ENCODE measurements at regions not wholly inside any gene's neighbourhood (a gene's known extent, or its start where the extent isn't known, plus 50 kb on each side); places are given as distances from the start of the nearest gene placed in this dataset.

DNA sequence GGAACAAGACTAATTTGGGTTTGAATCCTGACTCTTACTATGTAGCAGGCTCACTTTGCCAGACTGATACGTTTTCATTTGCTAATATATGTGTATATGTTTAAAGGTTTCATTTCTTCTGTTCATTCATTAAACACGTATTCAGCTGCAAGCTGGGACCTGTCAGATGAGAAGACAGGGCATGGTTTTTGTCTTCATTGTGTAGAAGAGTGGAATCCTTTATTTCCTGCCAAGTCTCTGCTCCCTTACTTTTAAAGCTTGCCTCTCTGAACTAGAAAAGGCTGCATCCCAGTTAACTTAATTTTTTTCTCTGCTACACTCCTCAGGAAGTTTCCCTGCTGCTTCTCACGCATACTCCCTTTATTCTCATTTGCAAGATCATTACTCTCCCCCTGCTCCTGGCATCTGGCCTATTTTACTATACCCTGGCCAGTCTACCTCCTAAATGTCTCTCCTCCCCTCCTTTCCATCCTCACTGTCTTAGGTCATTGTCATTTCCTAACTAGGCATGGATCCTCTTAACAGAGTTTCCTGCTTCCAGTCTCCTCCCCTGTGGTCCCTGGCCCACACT lies 141.0 kb upstream of the TMTC4 start:
- FAIRE-seq: no peak
- H3K27me3 ChIP-seq: no peaks in the 10 kb centered on the region
- H3K4me3 ChIP-seq: no peak overlapping the region
- H3K36me3 ChIP-seq: no peaks in the 10 kb centered on the region
- no peak for ATAC-seq
- WGBS, 2 donors: 69 to 71% methylated on average over 3 of the region's 3 CpGs
- TF ChIP-seq, protein P1, sequence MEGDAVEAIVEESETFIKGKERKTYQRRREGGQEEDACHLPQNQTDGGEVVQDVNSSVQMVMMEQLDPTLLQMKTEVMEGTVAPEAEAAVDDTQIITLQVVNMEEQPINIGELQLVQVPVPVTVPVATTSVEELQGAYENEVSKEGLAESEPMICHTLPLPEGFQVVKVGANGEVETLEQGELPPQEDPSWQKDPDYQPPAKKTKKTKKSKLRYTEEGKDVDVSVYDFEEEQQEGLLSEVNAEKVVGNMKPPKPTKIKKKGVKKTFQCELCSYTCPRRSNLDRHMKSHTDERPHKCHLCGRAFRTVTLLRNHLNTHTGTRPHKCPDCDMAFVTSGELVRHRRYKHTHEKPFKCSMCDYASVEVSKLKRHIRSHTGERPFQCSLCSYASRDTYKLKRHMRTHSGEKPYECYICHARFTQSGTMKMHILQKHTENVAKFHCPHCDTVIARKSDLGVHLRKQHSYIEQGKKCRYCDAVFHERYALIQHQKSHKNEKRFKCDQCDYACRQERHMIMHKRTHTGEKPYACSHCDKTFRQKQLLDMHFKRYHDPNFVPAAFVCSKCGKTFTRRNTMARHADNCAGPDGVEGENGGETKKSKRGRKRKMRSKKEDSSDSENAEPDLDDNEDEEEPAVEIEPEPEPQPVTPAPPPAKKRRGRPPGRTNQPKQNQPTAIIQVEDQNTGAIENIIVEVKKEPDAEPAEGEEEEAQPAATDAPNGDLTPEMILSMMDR (IDR thresholded peaks at IDR 0.05): no peak
- no peak for DNase-seq
- no peaks in the 10 kb centered on the region for H3K9me3 ChIP-seq
- H3K27ac ChIP-seq: no peak overlapping the region
- no peaks in the 10 kb centered on the region for H3K4me1 ChIP-seq
- intact Hi-C loops (cut with DNase I): no loop called here

DNA sequence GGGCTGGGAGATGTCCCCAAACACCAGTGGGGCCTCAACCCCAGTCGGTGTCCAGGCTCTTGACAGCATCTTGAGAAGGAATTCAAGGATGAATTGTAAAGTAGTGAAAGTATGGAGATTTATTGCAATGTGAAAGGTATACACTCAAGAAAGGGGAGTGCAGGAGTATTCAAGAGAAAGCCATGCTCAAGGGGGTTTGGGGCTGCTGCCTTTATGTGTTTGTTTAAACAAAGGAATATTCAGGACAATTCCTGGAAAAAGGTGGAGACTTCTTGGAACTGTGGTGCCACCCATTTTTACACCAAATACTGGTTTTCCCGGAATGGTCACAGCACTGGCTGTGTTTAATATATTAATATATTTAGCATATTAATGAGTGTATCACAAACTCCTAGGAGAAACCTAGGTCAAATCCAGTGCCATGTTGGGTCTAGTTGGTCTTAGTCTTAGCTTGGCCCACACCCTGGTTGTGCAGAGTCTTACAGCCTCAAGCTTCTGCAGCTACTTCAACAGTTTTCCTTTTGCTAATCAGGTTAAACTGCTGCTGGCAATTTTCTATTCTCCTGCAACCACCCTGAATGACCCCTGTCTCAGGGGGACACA lies 138.5 kb upstream of the TMTC4 start:
- 74 to 81% methylated on average over 2 of the region's 2 CpGs for WGBS, 2 donors
- Histone ChIP-seq H3K4me1 (no peaks in the 10 kb centered on the region), H3K36me3 (no peaks in the 10 kb centered on the region), H3K9me3 (no peaks in the 10 kb centered on the region), H3K27me3 (no peaks in the 10 kb centered on the region), H3K27ac (no peak overlapping the region), H3K4me3 (no peak overlapping the region)
- ATAC-seq: no peak
- DNase-seq: no peak
- TF ChIP-seq, protein P1 (IDR thresholded peaks at IDR 0.05): no peak
- intact Hi-C loops (cut with DNase I): no loop called here
- FAIRE-seq: no peak

DNA sequence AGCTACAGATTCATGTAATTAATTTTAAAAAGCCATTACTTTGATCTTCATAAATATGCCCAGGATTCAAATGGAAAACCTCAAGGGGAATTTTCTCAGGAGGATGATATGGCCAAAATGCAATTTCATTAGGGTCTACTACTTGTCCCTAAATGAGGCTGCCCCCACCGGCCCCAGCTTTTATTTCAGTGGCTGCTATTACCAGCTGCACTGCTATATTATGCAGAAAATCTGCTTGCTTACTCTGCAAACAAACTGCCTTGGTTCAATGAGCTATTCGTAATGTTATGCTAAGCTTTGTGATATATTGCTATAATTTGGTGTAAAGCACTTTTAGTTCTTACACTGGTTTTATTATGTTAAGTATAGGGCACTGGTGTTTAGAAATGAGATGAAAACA lies 137.3 kb upstream of the TMTC4 start:
- H3K4me3 ChIP-seq: no peak overlapping the region

DNA sequence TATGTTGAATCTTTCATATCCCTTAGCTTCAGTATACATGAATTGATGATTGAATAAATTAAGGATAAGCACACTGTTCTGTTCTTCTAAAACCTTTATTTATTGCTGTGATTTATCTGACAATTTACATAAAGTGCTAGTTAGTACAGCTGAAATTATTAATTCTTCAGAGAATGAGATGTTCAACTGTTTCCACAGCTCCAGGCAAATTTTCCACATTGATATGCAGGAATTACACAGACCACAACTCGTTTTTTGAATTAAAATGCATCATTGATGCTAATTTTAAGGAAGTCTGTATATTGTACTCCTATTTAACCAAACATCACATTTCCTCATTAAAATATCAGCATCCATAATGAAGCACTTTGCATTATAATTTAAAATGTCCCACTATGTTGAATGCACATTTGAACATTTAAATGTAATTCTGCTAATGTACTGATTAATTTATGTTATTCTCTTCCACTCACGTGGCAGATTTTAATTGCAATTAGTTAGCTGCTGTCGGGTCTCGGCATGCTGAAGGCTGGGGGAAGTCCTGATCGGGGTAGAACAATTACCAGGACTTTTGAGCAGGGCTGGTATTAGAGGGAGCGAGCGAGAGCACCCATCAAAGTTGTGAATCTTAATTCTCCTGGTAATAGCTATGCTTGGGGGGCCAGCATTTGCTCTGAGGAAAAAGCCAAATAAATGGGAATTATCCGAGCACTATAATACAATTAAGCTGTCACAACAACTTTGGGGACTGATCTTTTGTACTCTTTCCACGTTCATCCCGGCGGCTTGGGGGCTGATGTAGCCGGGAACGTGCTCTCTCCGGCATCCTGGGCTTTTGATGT lies 136.7 kb upstream of the TMTC4 start:
- Histone ChIP-seq H3K36me3 (no peaks in the 10 kb centered on the region), H3K4me3 (no peak overlapping the region), H3K9me3 (no peaks in the 10 kb centered on the region), H3K27me3 (no peaks in the 10 kb centered on the region), H3K27ac (no peak overlapping the region), H3K4me1 (no peaks in the 10 kb centered on the region)
- no peak for ATAC-seq
- intact Hi-C loops (cut with DNase I): no loop called here
- FAIRE-seq: no peak
- DNase-seq: no peak
- 75 to 76% methylated on average over 14 of the region's 14 CpGs for WGBS, 2 donors
- TF ChIP-seq, protein P1 (IDR thresholded peaks at IDR 0.05): no peak

More for the DNA sequence above, 137.3 kb upstream of the TMTC4 start:
- Histone ChIP-seq H3K27ac (no peak overlapping the region), H3K36me3 (no peaks in the 10 kb centered on the region), H3K4me1 (no peaks in the 10 kb centered on the region), H3K27me3 (no peaks in the 10 kb centered on the region), H3K9me3 (no peaks in the 10 kb centered on the region)
- TF ChIP-seq, protein P1 (IDR thresholded peaks at IDR 0.05): no peak
- DNase-seq (no peak), FAIRE-seq (no peak), ATAC-seq (no peak)
- 49 to 61% methylated on average over 2 of the region's 2 CpGs for WGBS, 2 donors
- intact Hi-C loops (cut with DNase I): no loop called here

DNA sequence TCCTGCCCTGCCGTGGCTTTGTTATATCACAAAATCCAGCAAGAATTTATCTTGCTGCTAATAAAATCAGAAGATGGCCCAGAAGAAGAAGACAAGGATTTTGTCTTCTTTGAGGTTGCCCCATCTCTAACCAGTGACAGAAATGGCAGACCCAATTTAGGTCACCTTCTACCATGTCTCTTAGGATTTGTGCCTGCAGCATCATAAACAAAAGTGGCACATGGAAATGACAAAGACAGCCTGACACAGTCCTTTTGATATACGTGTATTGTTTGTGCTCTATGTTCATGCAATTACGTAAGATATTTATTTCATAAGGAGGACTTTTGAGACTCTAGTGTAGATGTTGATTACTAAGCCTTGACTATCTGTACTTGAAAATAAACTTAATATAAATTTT lies 135.9 kb upstream of the TMTC4 start:
- Histone ChIP-seq H3K27me3 (no peaks in the 10 kb centered on the region), H3K27ac (no peak overlapping the region), H3K4me3 (no peak overlapping the region), H3K36me3 (no peaks in the 10 kb centered on the region), H3K9me3 (no peaks in the 10 kb centered on the region), H3K4me1 (no peaks in the 10 kb centered on the region)
- DNase-seq: no peak
- intact Hi-C loops (cut with DNase I): no loop called here
- TF ChIP-seq, protein P1 (IDR thresholded peaks at IDR 0.05): no peak
- 84 to 87% methylated on average over 3 of the region's 3 CpGs for WGBS, 2 donors
- no peak for ATAC-seq
- no peak for FAIRE-seq
